CD4-positive, CD25-positive, alpha-beta regulatory T cell (primary cell): ENCODE measurements at regions not wholly inside any gene's neighbourhood (a gene's known extent, or its start where the extent isn't known, plus 50 kb on each side); places are given as distances from the start of the nearest gene placed in this dataset.
A peak's percentile ranks its signal among the peaks of the same experiment; 100 is the strongest.

Source experiments
- ATAC-seq, 2 donors: fragments of 150-1000 bp; cut with Tn5 transposase; one replicate each; pipeline ENCODE4 v1.10.0; 2021; ENCODE audit warnings: low read depth in 2 of 2, moderate number of reproducible peaks in 2 of 2, moderate library complexity in 1 of 2
- DNase-seq, 3 donors: peaks; one replicate each; pipeline versions ENCODE4 v3.0.0 to v3.0.0-alpha.2; 2012 to 2022; ENCODE audit warnings: mixed read lengths in 1 of 3
- H3K27ac ChIP-seq: one replicate; pipeline ENCODE4 v1.7.0; 2013; ENCODE audit warnings: mild to moderate bottlenecking, low read length; ENCODE audit not compliant: insufficient read depth, poor library complexity, severe bottlenecking
- H3K27me3 ChIP-seq: one replicate; pipeline ENCODE4 v1.7.0; 2013; ENCODE audit warnings: low read length; ENCODE audit not compliant: control insufficient read depth, insufficient read depth
- H3K36me3 ChIP-seq: one replicate; pipeline ENCODE4 v1.7.0; 2013; ENCODE audit warnings: mild to moderate bottlenecking, low read length, moderate library complexity; ENCODE audit not compliant: control insufficient read depth, insufficient read depth
- H3K4me1 ChIP-seq: 2 replicates; pipeline ENCODE4 v1.7.0; 2013; ENCODE audit warnings: mild to moderate bottlenecking, low read length; ENCODE audit not compliant: insufficient read depth, control insufficient read depth, poor library complexity, severe bottlenecking
- H3K4me3 ChIP-seq: one replicate; pipeline ENCODE4 v1.7.0; 2013; ENCODE audit warnings: low read depth, mild to moderate bottlenecking, low read length, moderate library complexity
- H3K9me3 ChIP-seq, 2 experiments: 1 replicate in 1 of 2; 2 replicates in 1 of 2; pipeline ENCODE4 v1.7.0; 2013; ENCODE audit warnings: low read length in 2 of 2, mild to moderate bottlenecking in 1 of 2, moderate library complexity in 1 of 2; ENCODE audit not compliant: control insufficient read depth in 2 of 2
- H3K27ac Mint-ChIP-seq, 3 donors: one replicate each; pipeline ENCODE4 v1.8.0; 2020 to 2022; ENCODE audit warnings: mild to moderate bottlenecking in 3 of 3, mixed read lengths in 3 of 3, moderate library complexity in 2 of 3
- H3K27me3 Mint-ChIP-seq: one replicate; pipeline ENCODE4 v1.8.0; 2022; ENCODE audit warnings: mild to moderate bottlenecking, mixed read lengths
- H3K36me3 Mint-ChIP-seq: one replicate; pipeline ENCODE4 v1.8.0; 2020; ENCODE audit warnings: mixed read lengths
- H3K4me1 Mint-ChIP-seq, 4 donors: one replicate each; pipeline ENCODE4 v1.8.0; 2020 to 2022; ENCODE audit warnings: mixed read lengths in 4 of 4, mild to moderate bottlenecking in 1 of 4
- H3K4me3 Mint-ChIP-seq, 4 donors: one replicate each; pipeline ENCODE4 v1.8.0; 2020 to 2022; ENCODE audit warnings: mild to moderate bottlenecking in 4 of 4, mixed read lengths in 4 of 4, moderate library complexity in 3 of 4
- H3K9me3 Mint-ChIP-seq, 7 donors: one replicate each; pipeline ENCODE4 v1.8.0; 2020 to 2022; ENCODE audit warnings: mixed read lengths in 7 of 7, mild to moderate bottlenecking in 3 of 7, moderate library complexity in 2 of 7

DNA sequence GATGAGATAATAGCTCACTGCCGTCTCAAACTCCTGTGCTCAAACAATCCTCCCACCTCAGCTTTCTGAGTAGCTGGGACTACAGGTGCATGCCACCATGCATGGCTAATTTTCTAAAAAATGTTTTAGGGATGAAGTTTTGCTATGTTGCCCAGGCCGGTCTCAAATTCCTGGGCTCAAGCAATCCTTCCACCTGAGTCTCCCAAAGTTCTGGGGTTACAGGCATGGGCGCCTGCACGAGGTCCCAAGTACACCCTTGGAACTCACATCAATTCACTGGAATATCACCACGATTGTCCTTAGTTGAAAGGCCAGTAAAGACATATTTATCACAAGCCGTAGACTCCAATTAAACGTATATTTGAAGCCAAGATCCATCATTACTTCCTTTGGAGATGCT is 184.6 kb downstream of the IRX1 start:
- H3K27ac ChIP-seq = no peak overlapping the region
- Mint-ChIP-seq H3K9me3 (peaks cover 0 to 11% (median 3%) of the 10 kb centered on the region in 7 donors), H3K27ac (no peak overlapping the region), H3K36me3 (no peaks in the 10 kb centered on the region), H3K27me3 (no peaks in the 10 kb centered on the region), H3K4me1 (no peaks in the 10 kb centered on the region), H3K4me3 (no peak overlapping the region)
- no peak for DNase-seq
- H3K4me1 ChIP-seq = no peaks in the 10 kb centered on the region
- no peaks in the 10 kb centered on the region for H3K36me3 ChIP-seq
- H3K4me3 ChIP-seq = no peak overlapping the region
- peaks cover 0 to 5% of the 10 kb centered on the region in 2 experiments for H3K9me3 ChIP-seq
- no peak for ATAC-seq
- H3K27me3 ChIP-seq = no peaks in the 10 kb centered on the region

DNA sequence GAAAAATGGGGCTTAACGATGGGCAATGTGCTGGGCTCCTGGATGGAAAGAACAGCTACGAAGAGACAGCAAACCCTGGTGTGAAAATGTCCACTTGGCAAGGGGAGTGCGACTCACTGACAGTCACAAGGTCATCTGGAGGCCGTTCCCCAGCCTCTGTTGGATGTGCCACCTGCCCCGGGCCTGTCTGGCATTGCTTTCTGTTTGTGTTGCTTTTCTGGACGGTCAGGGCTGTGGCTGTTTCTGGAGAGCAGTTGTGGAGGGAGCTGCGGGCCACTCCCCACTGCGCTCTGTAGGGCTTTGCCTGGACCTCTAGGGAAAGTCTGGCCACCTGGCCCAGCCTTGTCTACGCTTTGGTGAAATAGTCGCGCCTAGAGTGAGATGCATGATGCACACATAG is 185.3 kb downstream of the IRX1 start:
- Histone ChIP-seq H3K4me3 (no peak overlapping the region), H3K27me3 (no peaks in the 10 kb centered on the region), H3K9me3 (peaks cover 0 to 5% of the 10 kb centered on the region in 2 experiments), H3K27ac (no peak overlapping the region), H3K4me1 (no peaks in the 10 kb centered on the region), H3K36me3 (no peaks in the 10 kb centered on the region)
- Mint-ChIP-seq H3K27me3 (no peaks in the 10 kb centered on the region), H3K4me3 (no peak overlapping the region), H3K9me3 (peaks cover 0 to 8% (median 2%) of the 10 kb centered on the region in 7 donors), H3K27ac (no peak overlapping the region), H3K4me1 (no peaks in the 10 kb centered on the region), H3K36me3 (no peaks in the 10 kb centered on the region)
- DNase-seq = no peak
- no peak for ATAC-seq

DNA sequence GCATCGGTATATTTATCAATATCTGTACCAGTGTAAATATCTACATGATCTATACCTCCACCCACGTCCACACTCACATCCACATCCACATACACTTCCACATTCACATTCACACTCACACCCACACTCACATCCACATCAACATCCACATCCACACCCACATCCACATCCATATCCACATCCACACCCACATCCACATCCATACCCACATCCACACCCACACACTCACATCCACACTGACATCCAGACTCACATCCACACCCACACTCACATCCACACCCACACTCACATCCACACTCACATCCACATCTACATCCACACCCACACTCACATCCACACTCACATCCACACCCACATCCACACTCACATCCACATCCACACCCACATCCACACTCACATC is 189.2 kb downstream of the IRX1 start:
- H3K4me3 ChIP-seq = no peak overlapping the region
- no peaks in the 10 kb centered on the region for H3K36me3 ChIP-seq
- ATAC-seq (no peak), DNase-seq (no peak)
- H3K4me1 Mint-ChIP-seq = no peaks in the 10 kb centered on the region
- H3K9me3 Mint-ChIP-seq = peaks cover 0 to 17% (median 6%) of the 10 kb centered on the region in 7 donors
- H3K4me1 ChIP-seq = no peaks in the 10 kb centered on the region
- H3K27me3 ChIP-seq = no peaks in the 10 kb centered on the region
- H3K4me3 Mint-ChIP-seq = no peak overlapping the region
- no peaks in the 10 kb centered on the region for H3K27me3 Mint-ChIP-seq
- H3K27ac Mint-ChIP-seq = no peak overlapping the region
- no peak overlapping the region for H3K27ac ChIP-seq
- no peaks in the 10 kb centered on the region for H3K36me3 Mint-ChIP-seq
- H3K9me3 ChIP-seq = peaks cover 1 to 3% of the 10 kb centered on the region in 2 experiments

DNA sequence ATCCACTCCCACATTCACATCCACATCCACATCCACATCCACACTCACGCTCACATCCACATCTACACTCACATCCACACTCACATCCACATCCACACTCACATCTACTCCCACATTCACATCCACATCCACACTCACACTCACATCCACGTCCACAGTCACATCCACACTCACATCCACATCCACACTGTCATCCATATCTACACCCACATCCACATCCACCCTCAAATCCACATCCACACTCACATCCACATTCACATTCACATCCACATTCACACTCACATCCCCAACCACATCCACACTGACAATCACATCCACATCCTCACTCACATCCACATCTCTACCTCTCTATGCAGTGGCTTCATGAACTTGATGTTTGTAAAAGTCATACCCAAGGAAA is 190.5 kb downstream of the IRX1 start:
- Mint-ChIP-seq H3K27me3 (no peaks in the 10 kb centered on the region), H3K27ac (no peak overlapping the region), H3K36me3 (no peaks in the 10 kb centered on the region), H3K9me3 (peaks cover 0 to 14% (median 6%) of the 10 kb centered on the region in 7 donors), H3K4me1 (no peaks in the 10 kb centered on the region), H3K4me3 (no peak overlapping the region)
- Histone ChIP-seq H3K4me3 (no peak overlapping the region), H3K4me1 (no peaks in the 10 kb centered on the region), H3K9me3 (peaks cover 3 to 8% of the 10 kb centered on the region in 2 experiments), H3K27ac (no peak overlapping the region), H3K27me3 (no peaks in the 10 kb centered on the region), H3K36me3 (no peaks in the 10 kb centered on the region)
- DNase-seq = no peak
- no peak for ATAC-seq

DNA sequence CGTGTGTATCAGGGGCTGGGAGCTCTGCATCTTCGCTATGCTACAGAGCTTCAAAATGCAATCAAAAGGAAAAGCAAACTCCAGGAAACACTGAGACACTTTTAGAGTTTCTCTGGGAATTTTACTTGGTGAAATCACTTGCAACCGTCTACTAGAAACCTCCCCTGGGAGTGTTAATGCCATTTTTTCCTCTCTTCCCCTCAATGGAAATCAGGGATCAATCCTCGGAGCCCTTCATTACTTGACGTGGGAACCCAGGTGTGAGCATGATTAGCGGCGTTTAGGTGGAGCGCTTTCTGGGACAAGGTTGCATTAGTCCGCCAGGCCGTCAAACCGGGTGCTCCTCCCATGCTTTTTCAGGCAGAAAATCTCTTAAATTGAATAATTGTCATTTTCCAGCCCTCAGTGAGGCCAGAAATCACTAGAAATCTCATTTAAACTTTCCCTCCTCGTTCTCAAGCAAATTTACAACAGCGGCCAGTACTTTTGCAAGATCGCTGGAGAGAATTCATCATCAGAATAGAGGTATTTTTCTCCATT is 191.3 kb downstream of the IRX1 start:
- Mint-ChIP-seq H3K9me3 (peaks cover 0 to 18% (median 7%) of the 10 kb centered on the region in 7 donors), H3K4me1 (no peaks in the 10 kb centered on the region), H3K4me3 (no peak overlapping the region), H3K27me3 (no peaks in the 10 kb centered on the region), H3K27ac (no peak overlapping the region), H3K36me3 (no peaks in the 10 kb centered on the region)
- DNase-seq (no peak), ATAC-seq (no peak)
- H3K27me3 ChIP-seq = no peaks in the 10 kb centered on the region
- peaks cover 3 to 8% of the 10 kb centered on the region in 2 experiments for H3K9me3 ChIP-seq
- H3K4me3 ChIP-seq = no peak overlapping the region
- H3K4me1 ChIP-seq = no peaks in the 10 kb centered on the region
- no peaks in the 10 kb centered on the region for H3K36me3 ChIP-seq
- no peak overlapping the region for H3K27ac ChIP-seq

DNA sequence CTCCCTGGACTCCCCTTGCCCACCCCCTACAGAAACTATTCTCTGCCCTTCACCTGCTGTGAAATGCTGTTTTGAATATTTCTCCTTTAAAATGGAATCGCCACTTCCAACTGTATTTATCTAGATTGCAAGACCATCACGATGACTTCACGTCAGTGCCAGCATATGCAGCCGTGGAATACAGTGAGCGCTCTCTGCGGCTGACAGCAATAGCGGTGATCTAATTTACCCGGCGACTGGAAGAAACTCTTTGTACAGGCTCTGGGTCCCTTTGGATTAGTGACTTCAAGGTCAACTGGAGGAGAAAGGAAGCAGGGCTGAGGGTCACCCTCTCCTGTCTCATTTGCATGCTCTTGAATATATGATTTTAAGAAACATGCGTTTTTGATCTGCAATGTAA is 192.0 kb downstream of the IRX1 start:
- Histone ChIP-seq H3K4me1 (no peaks in the 10 kb centered on the region), H3K27me3 (no peaks in the 10 kb centered on the region), H3K36me3 (no peaks in the 10 kb centered on the region), H3K9me3 (peaks cover 3 to 8% of the 10 kb centered on the region in 2 experiments), H3K4me3 (no peak overlapping the region), H3K27ac (no peak overlapping the region)
- DNase-seq (no peak), ATAC-seq (no peak)
- no peaks in the 10 kb centered on the region for H3K27me3 Mint-ChIP-seq
- no peak overlapping the region for H3K27ac Mint-ChIP-seq
- no peaks in the 10 kb centered on the region for H3K36me3 Mint-ChIP-seq
- H3K4me1 Mint-ChIP-seq = no peaks in the 10 kb centered on the region
- no peak overlapping the region for H3K4me3 Mint-ChIP-seq
- peaks cover 0 to 17% (median 7%) of the 10 kb centered on the region in 7 donors for H3K9me3 Mint-ChIP-seq

DNA sequence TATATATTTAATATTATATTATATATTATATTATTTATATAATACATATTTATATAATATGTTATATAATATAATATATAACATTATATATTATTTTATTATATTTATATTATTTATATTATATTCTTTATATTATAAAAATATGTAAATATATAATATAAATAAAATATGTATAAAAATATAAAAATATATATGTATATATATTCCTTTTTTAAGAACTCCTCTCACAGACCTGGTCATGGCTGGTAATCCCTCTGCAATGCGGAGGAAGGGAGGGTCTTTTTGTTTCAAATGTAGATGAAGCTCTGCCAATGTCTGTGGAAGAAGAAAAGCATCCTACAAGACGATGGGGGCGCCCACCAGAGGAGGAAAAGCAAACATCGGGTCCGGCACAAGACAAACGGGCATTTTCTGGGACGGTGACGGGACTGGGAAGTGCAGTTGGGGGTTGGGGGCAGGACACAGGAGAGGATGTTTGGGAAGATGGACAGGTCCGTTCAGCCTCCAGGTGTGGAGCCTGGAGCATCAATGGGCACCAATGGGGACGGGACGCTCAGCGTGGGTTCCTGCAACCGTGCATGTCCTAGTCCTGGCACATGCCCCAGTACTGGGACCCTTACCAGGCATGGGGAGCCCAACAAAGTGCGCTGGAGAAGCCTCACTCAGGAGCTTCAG is 194.0 kb downstream of the IRX1 start:
- peaks cover 0 to 20% (median 10%) of the 10 kb centered on the region in 7 donors for H3K9me3 Mint-ChIP-seq
- Histone ChIP-seq H3K9me3 (peaks cover 3 to 8% of the 10 kb centered on the region in 2 experiments), H3K4me1 (no peaks in the 10 kb centered on the region), H3K27ac (no peak overlapping the region), H3K4me3 (no peak overlapping the region), H3K27me3 (no peaks in the 10 kb centered on the region), H3K36me3 (no peaks in the 10 kb centered on the region)
- H3K27me3 Mint-ChIP-seq = no peaks in the 10 kb centered on the region
- H3K4me3 Mint-ChIP-seq = no peak overlapping the region
- H3K4me1 Mint-ChIP-seq = no peaks in the 10 kb centered on the region
- DNase-seq = no peak
- no peak for ATAC-seq
- peak overlapping the region in 1 of 3 donors; percentile 49 for H3K27ac Mint-ChIP-seq
- no peaks in the 10 kb centered on the region for H3K36me3 Mint-ChIP-seq

DNA sequence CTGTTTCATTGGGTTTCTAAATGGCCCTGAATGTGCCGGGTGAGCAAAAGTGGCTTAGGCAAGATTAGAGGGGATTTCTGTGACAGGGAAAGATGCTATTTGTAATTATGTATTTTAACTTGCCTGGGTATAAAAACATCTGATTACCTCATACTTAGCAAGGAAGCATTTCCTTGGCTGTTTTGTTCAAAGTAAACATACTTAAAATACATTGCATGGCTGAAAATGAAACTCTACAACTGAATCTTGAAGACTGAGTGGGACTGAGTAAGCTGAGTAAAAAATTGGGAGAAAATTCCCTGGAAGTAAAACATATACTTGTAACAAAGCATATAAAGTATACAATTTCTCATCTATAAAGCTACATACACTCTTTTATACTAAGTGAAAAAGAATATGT is 197.5 kb downstream of the IRX1 start:
- Mint-ChIP-seq H3K9me3 (peaks cover 0 to 19% (median 9%) of the 10 kb centered on the region in 7 donors), H3K27me3 (no peaks in the 10 kb centered on the region), H3K4me1 (no peaks in the 10 kb centered on the region), H3K36me3 (no peaks in the 10 kb centered on the region), H3K27ac (no peak overlapping the region), H3K4me3 (no peak overlapping the region)
- no peak for DNase-seq
- H3K27ac ChIP-seq = no peak overlapping the region
- H3K27me3 ChIP-seq = no peaks in the 10 kb centered on the region
- H3K4me1 ChIP-seq = no peaks in the 10 kb centered on the region
- no peaks in the 10 kb centered on the region for H3K36me3 ChIP-seq
- H3K9me3 ChIP-seq = peaks cover 0 to 8% of the 10 kb centered on the region in 2 experiments
- ATAC-seq = no peak
- H3K4me3 ChIP-seq = no peak overlapping the region
